ENCODE measurements at regions not wholly inside any gene's neighbourhood (a gene's known extent, or its start where the extent isn't known, plus 50 kb on each side); places are given as distances from the start of the nearest gene placed in this dataset.

- Histone ChIP-seq H3K27me3 (ENCODE audit: control insufficient read depth in 4 of 4, insufficient read depth in 4 of 4, low read length in 3 of 4) (peaks cover 0 to 1% (median 0%) of the 10 kb centered on the region in 4 donors), H3K9me3 (ENCODE audit: control insufficient read depth in 4 of 4, low read length in 3 of 4) (no peaks in the 10 kb centered on the region), H3K9ac (ENCODE audit: low read depth in 1 of 2, low read length in 2 of 2) (no peak overlapping the region), H3K4me1 (ENCODE audit: control insufficient read depth in 4 of 4, insufficient read depth in 4 of 4, low read length in 3 of 4) (no peaks in the 10 kb centered on the region), H3K27ac (ENCODE audit: low read depth in 1 of 2, low read length in 2 of 2) (no peak overlapping the region), H3K4me3 (ENCODE audit: low read depth in 1 of 3, low read length in 3 of 3) (no peak overlapping the region), H3K36me3 (ENCODE audit: control insufficient read depth in 4 of 4, insufficient read depth in 3 of 4, low read depth in 1 of 4, low read length in 3 of 4) (no peaks in the 10 kb centered on the region)
- 82% methylated on average over 7 of the region's 7 CpGs for WGBS
- TF ChIP-seq REST (IDR thresholded peaks at IDR 0.05), result no peak
- TF ChIP-seq FOXA2 (IDR thresholded peaks at IDR 0.05), result no peak
- no peak for TF ChIP-seq CTCF (IDR thresholded peaks at IDR 0.05; ENCODE audit: low read depth, low read length, missing input control)
- no peak for DNase-seq (ENCODE audit: low spot score)
These were observed 98.4 kb upstream of the SIX3 start for GRCh38 chr2:44843086-44843485.

GRCh38 chr2:44843641-44844310 lies 97.7 kb upstream of the SIX3 start:
- Histone ChIP-seq H3K36me3 (ENCODE audit: control insufficient read depth in 4 of 4, insufficient read depth in 3 of 4, low read depth in 1 of 4, low read length in 3 of 4) (no peaks in the 10 kb centered on the region), H3K9me3 (ENCODE audit: control insufficient read depth in 4 of 4, low read length in 3 of 4) (no peaks in the 10 kb centered on the region), H3K27ac (ENCODE audit: low read depth in 1 of 2, low read length in 2 of 2) (no peak overlapping the region), H3K9ac (ENCODE audit: low read depth in 1 of 2, low read length in 2 of 2) (no peak overlapping the region), H3K4me1 (ENCODE audit: control insufficient read depth in 4 of 4, insufficient read depth in 4 of 4, low read length in 3 of 4) (no peaks in the 10 kb centered on the region), H3K4me3 (ENCODE audit: low read depth in 1 of 3, low read length in 3 of 3) (no peak overlapping the region), H3K27me3 (ENCODE audit: control insufficient read depth in 4 of 4, insufficient read depth in 4 of 4, low read length in 3 of 4) (peaks cover 0 to 6% (median 0%) of the 10 kb centered on the region in 4 donors)
- WGBS, result 88% methylated on average over 13 of the region's 13 CpGs
- no peak for DNase-seq (ENCODE audit: low spot score)
- no peak for TF ChIP-seq MAX (IDR thresholded peaks at IDR 0.05)
- TF ChIP-seq TAF1 (conservative IDR thresholded peaks at IDR 0.05), result no peak
- no peak for TF ChIP-seq HNF4G (IDR thresholded peaks at IDR 0.05)
- TF ChIP-seq REST (IDR thresholded peaks at IDR 0.05), result no peak
- no peak for TF ChIP-seq FOXA1 (IDR thresholded peaks at IDR 0.05)
- no peak for TF ChIP-seq RXRA (IDR thresholded peaks at IDR 0.05)
- no peak for TF ChIP-seq SP1 (IDR thresholded peaks at IDR 0.05)
- TF ChIP-seq RAD21 (IDR thresholded peaks at IDR 0.05), result no peak
- TF ChIP-seq CTCF (IDR thresholded peaks at IDR 0.05; ENCODE audit: low read depth, low read length, missing input control), result no peak
- no peak for TF ChIP-seq JUND (IDR thresholded peaks at IDR 0.05)
- TF ChIP-seq ATF3 (IDR thresholded peaks at IDR 0.05), result no peak
- no peak for TF ChIP-seq NR2F2 (IDR thresholded peaks at IDR 0.05)
- TF ChIP-seq FOXA2 (IDR thresholded peaks at IDR 0.05), result no peak
- no peak for TF ChIP-seq YY1 (IDR thresholded peaks at IDR 0.05)
- no peak for TF ChIP-seq GABPA (IDR thresholded peaks at IDR 0.05 in 1 of 2, conservative IDR thresholded peaks at IDR 0.05 in 1 of 2)
- TF ChIP-seq EGR1 (IDR thresholded peaks at IDR 0.05; ENCODE audit: low read depth in 2 of 2), result no peak
- no peak for TF ChIP-seq HNF4A (conservative IDR thresholded peaks at IDR 0.05)
- no peak for TF ChIP-seq ZBTB33 (IDR thresholded peaks at IDR 0.05)
